CD14-positive monocyte (primary cell): ENCODE measurements at regions not wholly inside any gene's neighbourhood (a gene's known extent, or its start where the extent isn't known, plus 50 kb on each side); places are given as distances from the start of the nearest gene placed in this dataset.

Experiments used
- DNase-seq, 3 donors: peaks; one replicate each; pipeline ENCODE4 v3.0.0-alpha.2; 2011 to 2022
- H2AFZ ChIP-seq: 2 replicates; pipeline ENCODE4 v1.6.0; 2012; ENCODE audit warnings: mild to moderate bottlenecking, low read depth, low read length, inconsistent platforms; ENCODE audit not compliant: insufficient read depth, poor library complexity, severe bottlenecking
- H3K27ac ChIP-seq, 2 donors: 1 replicate in 1 of 2; 2 replicates in 1 of 2; pipeline ENCODE4 v1.5.1; 2012 to 2013; ENCODE audit warnings: low read length in 2 of 2, control low read depth in 1 of 2, inconsistent platforms in 1 of 2, low read depth in 1 of 2, mild to moderate bottlenecking in 1 of 2
- H3K27me3 ChIP-seq, 2 donors: one replicate each; pipeline versions ENCODE4 v1.6.0 to v1.6.1; 2011 to 2013; ENCODE audit warnings: low read length in 2 of 2; ENCODE audit not compliant: control insufficient read depth in 2 of 2, insufficient read depth in 2 of 2
- H3K36me3 ChIP-seq, 2 donors: replicated peaks in 1 of 2; 1 replicate in 1 of 2; 2 replicates in 1 of 2; pipeline versions ENCODE4 v1.5.1 to v1.6.1; 2012 to 2013; ENCODE audit warnings: low read length in 2 of 2, control low read depth in 1 of 2, inconsistent platforms in 1 of 2, mild to moderate bottlenecking in 1 of 2; ENCODE audit not compliant: insufficient read depth in 2 of 2, control insufficient read depth in 1 of 2
- H3K4me1 ChIP-seq, 2 donors: 1 replicate in 1 of 2; 2 replicates in 1 of 2; pipeline versions ENCODE4 v1.5.1 to v1.6.1; 2012 to 2013; ENCODE audit warnings: low read length in 2 of 2, control low read depth in 1 of 2, inconsistent platforms in 1 of 2, mild to moderate bottlenecking in 1 of 2, moderate library complexity in 1 of 2; ENCODE audit not compliant: insufficient read depth in 2 of 2, control insufficient read depth in 1 of 2
- H3K4me2 ChIP-seq: replicated peaks from 2 replicates; pipeline ENCODE3; 2012; ENCODE audit warnings: low read length, moderate library complexity, mild to moderate bottlenecking; ENCODE audit not compliant: poor library complexity, severe bottlenecking; ENCODE audit errors: extremely low read depth
- H3K4me3 ChIP-seq, 3 experiments: fragments of 200-600 bp in 1 of 3; sonication (generic) in 1 of 3; replicated peaks in 1 of 3; 1 replicate in 2 of 3; 2 replicates in 1 of 3; pipeline ENCODE4 v1.5.1; 2011 to 2013; ENCODE audit warnings: low read length in 3 of 3, mild to moderate bottlenecking in 3 of 3, control low read depth in 2 of 3, low read depth in 2 of 3, inconsistent platforms in 1 of 3, moderate library complexity in 1 of 3
- H3K79me2 ChIP-seq: 2 replicates; pipeline ENCODE4 v1.6.0; 2012; ENCODE audit warnings: mild to moderate bottlenecking, control low read depth, inconsistent platforms, low read length, moderate library complexity; ENCODE audit not compliant: insufficient read depth
- H3K9ac ChIP-seq: 2 replicates; pipeline ENCODE4 v1.6.0; 2017; ENCODE audit warnings: low read length, mild to moderate bottlenecking; ENCODE audit not compliant: insufficient read depth, poor library complexity, severe bottlenecking
- H3K9me3 ChIP-seq, 2 donors: replicated peaks in 1 of 2; 1 replicate in 1 of 2; 2 replicates in 1 of 2; pipeline versions ENCODE4 v1.5.1 to v1.6.1; 2012 to 2013; ENCODE audit warnings: low read length in 2 of 2, control low read depth in 1 of 2; ENCODE audit not compliant: control insufficient read depth in 1 of 2, insufficient read depth in 1 of 2
- H4K20me1 ChIP-seq: 2 replicates; pipeline ENCODE4 v1.6.0; 2012; ENCODE audit warnings: mild to moderate bottlenecking, low read length, control low read depth, moderate library complexity; ENCODE audit not compliant: insufficient read depth
- H3K27ac Mint-ChIP-seq, 7 donors: one replicate each; pipeline ENCODE4 v1.8.0; 2020; ENCODE audit warnings: mild to moderate bottlenecking in 7 of 7, mixed read lengths in 7 of 7, moderate library complexity in 6 of 7, inconsistent platforms in 2 of 7
- H3K27me3 Mint-ChIP-seq, 3 donors: one replicate each; pipeline ENCODE4 v1.8.0; 2021 to 2022; ENCODE audit warnings: low read depth in 3 of 3, mild to moderate bottlenecking in 3 of 3, mixed read lengths in 3 of 3, moderate library complexity in 3 of 3, inconsistent platforms in 1 of 3
- H3K36me3 Mint-ChIP-seq, 2 donors: one replicate each; pipeline ENCODE4 v1.8.0; 2020; ENCODE audit warnings: mixed read lengths in 2 of 2, inconsistent platforms in 1 of 2, mild to moderate bottlenecking in 1 of 2
- H3K4me1 Mint-ChIP-seq: one replicate; pipeline ENCODE4 v1.8.0; 2020; ENCODE audit warnings: mild to moderate bottlenecking, mixed read lengths
- H3K4me3 Mint-ChIP-seq, 2 donors: one replicate each; pipeline ENCODE4 v1.8.0; 2020; ENCODE audit warnings: mild to moderate bottlenecking in 2 of 2, mixed read lengths in 2 of 2, moderate library complexity in 1 of 2
- H3K9me3 Mint-ChIP-seq, 7 donors: one replicate each; pipeline ENCODE4 v1.8.0; 2020 to 2022; ENCODE audit warnings: mixed read lengths in 7 of 7, mild to moderate bottlenecking in 6 of 7, moderate library complexity in 6 of 7, inconsistent platforms in 2 of 7
- CTCF ChIP-seq: fragments of 200-600 bp; IDR thresholded peaks from one replicate; pipeline ENCODE4 v1.8.0; 2022; ENCODE audit warnings: antibody characterized with exemption, mild to moderate bottlenecking
- WGBS: methylation state at CpG from one replicate; pipeline ENCODE4 v1.1.5; 2013; ENCODE audit warnings: missing lambda C conversion rate; ENCODE audit not compliant: insufficient coverage; 5-methylcytosine and 5-hydroxymethylcytosine counted together
- intact Hi-C, 2 donors: fragments of 100-400 bp; cut with micrococcal nuclease; formaldehyde crosslinking; loops; one replicate each; pipeline versions ENCODE4 v1.15.0 to v1.15.1; 2023

- H3K4me1 Mint-ChIP-seq, result no peaks in the 10 kb centered on the region
- no peak for TF ChIP-seq CTCF
- H3K4me2 ChIP-seq, result no peak overlapping the region
- no peaks in the 10 kb centered on the region for H3K4me1 ChIP-seq
- H3K27me3 Mint-ChIP-seq, result peaks cover 0 to 11% (median 11%) of the 10 kb centered on the region in 3 donors
- no peak overlapping the region for H3K4me3 ChIP-seq
- H2AFZ ChIP-seq, result no peak overlapping the region
- intact Hi-C loops, result no loop called here
- H3K4me3 Mint-ChIP-seq, result no peak overlapping the region
- H3K36me3 ChIP-seq, result no peaks in the 10 kb centered on the region
- no peak overlapping the region for H3K27ac Mint-ChIP-seq
- no peaks in the 10 kb centered on the region for H3K9me3 ChIP-seq
- peaks cover 0 to 3% (median 0%) of the 10 kb centered on the region in 7 donors for H3K9me3 Mint-ChIP-seq
- no peak overlapping the region for H3K9ac ChIP-seq
- no peaks in the 10 kb centered on the region for H3K27me3 ChIP-seq
- H3K79me2 ChIP-seq, result no peaks in the 10 kb centered on the region
- no peak for DNase-seq
- no peak overlapping the region for H3K27ac ChIP-seq
- WGBS, result no CpG with 5 or more reads among the region's 1 CpG
- no peaks in the 10 kb centered on the region for H3K36me3 Mint-ChIP-seq
- H4K20me1 ChIP-seq, result no peaks in the 10 kb centered on the region
Observed at GRCh38 chr2:176391148-176391419, 121.8 kb downstream of the MTX2 start.

GRCh38 chr2:176392249-176392648 lies 123.0 kb downstream of the MTX2 start:
- no peak overlapping the region for H3K27ac Mint-ChIP-seq
- Histone ChIP-seq H2AFZ (no peak overlapping the region), H3K4me3 (no peak overlapping the region), H3K9me3 (no peaks in the 10 kb centered on the region), H3K27me3 (no peaks in the 10 kb centered on the region), H3K9ac (no peak overlapping the region), H3K79me2 (no peaks in the 10 kb centered on the region), H3K36me3 (no peaks in the 10 kb centered on the region), H3K27ac (no peak overlapping the region), H3K4me1 (no peaks in the 10 kb centered on the region), H4K20me1 (no peaks in the 10 kb centered on the region), H3K4me2 (no peak overlapping the region)
- no peaks in the 10 kb centered on the region for H3K4me1 Mint-ChIP-seq
- 76% methylated on average over 5 of the region's 6 CpGs for WGBS
- no peaks in the 10 kb centered on the region for H3K36me3 Mint-ChIP-seq
- H3K9me3 Mint-ChIP-seq, result peaks cover 0 to 3% (median 0%) of the 10 kb centered on the region in 7 donors
- intact Hi-C loops, result no loop called here
- DNase-seq, result no peak
- peaks cover 0 to 15% (median 10%) of the 10 kb centered on the region in 3 donors for H3K27me3 Mint-ChIP-seq
- no peak overlapping the region for H3K4me3 Mint-ChIP-seq
- no peak for TF ChIP-seq CTCF
